Ishikawa (cell line): ENCODE measurements at regions not wholly inside any gene's neighbourhood (a gene's known extent, or its start where the extent isn't known, plus 50 kb on each side); places are given as distances from the start of the nearest gene placed in this dataset.

Experiments
- CEBPB ChIP-seq: IDR thresholded peaks from 2 replicates; pipeline ENCODE4 v1.6.1; 2012
- CREB1 ChIP-seq: IDR thresholded peaks from 2 replicates; pipeline ENCODE4 v1.6.1; 2012; ENCODE audit warnings: low read depth
- FOXM1 ChIP-seq: IDR thresholded peaks from 2 replicates; pipeline ENCODE4 v1.6.1; 2012; ENCODE audit warnings: low read depth, borderline replicate concordance
- MAX ChIP-seq: IDR thresholded peaks from 2 replicates; pipeline ENCODE4 v1.6.1; 2012
- NFIC ChIP-seq: IDR thresholded peaks from 2 replicates; pipeline ENCODE4 v1.6.1; 2012
- RAD21 ChIP-seq: IDR thresholded peaks from 2 replicates; pipeline ENCODE4 v1.6.1; 2012; ENCODE audit warnings: low read depth
- REST ChIP-seq: IDR thresholded peaks from 2 replicates; pipeline ENCODE4 v1.6.1; 2012; ENCODE audit warnings: low read depth, mild to moderate bottlenecking
- TEAD4 ChIP-seq: IDR thresholded peaks from 2 replicates; pipeline ENCODE4 v1.6.1; 2012
- USF1 ChIP-seq: IDR thresholded peaks from 2 replicates; pipeline ENCODE4 v1.6.1; 2012

- TF ChIP-seq REST (no peak), RAD21 (no peak), MAX (no peak), TEAD4 (no peak), CREB1 (no peak), NFIC (no peak), FOXM1 (no peak), USF1 (no peak), CEBPB (no peak)
Measured at GRCh38 chr12:62207248-62207647, 53.0 kb upstream of the USP15 start.
